ENCODE measurements at regions not wholly inside any gene's neighbourhood (a gene's known extent, or its start where the extent isn't known, plus 50 kb on each side); places are given as distances from the start of the nearest gene placed in this dataset.

DNA sequence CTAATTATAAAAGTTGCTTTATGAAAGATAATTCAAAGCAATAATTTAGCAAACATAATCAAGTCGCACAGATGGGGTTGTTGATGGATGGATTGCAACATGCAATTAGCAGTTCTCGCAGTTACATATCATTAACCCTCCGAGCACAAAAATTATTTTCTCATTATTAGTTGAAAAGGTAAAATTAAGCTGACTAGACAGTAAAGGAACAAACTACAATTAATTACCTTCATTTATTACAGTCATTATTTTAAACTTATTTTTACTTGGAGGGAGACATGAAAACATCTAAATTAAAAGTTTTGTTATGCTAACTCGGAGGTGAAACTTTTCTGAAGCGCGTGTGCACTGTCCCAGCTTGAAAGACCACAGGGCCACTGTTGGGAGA lies 146.9 kb downstream of the PHETA1 start:
- DNase-seq (ENCODE audit: low read depth in 2 of 2), result no peak

GRCh38 chr12:111221062-111222026 lies 147.6 kb downstream of the PHETA1 start:
- no peak for DNase-seq (ENCODE audit: low read depth in 2 of 2)

DNA sequence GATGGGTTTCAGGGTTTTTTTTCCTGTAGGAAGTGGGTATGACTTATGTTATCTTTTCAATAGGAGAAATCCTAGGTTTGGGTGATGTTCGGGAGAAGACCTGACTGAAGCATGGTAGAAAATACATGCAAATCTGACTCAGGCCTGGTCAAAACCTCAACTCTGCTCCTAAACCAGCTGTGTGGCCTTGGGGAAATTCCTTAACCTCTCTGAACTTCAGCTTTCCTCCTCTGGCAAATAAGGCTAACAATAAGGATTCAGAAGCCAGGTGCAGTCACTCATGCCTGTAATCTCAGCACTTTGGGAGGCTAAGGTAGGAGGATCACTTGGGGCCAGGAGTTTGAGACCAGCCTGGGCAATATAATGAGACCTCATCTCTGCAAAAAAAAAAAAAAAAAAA lies 148.5 kb downstream of the PHETA1 start:
- DNase-seq (ENCODE audit: low read depth in 2 of 2), result no peak

DNA sequence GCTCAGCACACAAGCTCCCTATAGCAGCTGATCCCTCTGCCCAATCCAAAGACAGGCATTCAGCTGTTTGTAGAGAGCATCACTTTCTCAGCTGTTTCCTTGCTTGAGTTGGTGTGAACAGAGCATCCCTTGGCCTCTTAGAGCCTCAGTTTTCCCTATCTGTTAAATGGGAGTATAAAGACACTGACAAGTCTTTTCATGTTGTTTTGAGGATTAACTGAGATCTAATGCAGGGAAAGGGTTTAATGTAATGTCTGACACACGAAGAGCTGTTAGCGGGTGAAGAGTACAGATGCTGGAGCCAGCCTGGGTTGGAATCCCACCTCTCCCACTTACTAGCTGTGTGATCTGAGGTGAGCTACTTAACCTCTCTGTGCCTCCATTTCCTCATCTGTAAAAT lies 149.5 kb downstream of the PHETA1 start:
- DNase-seq (ENCODE audit: low read depth in 2 of 2), result no peak

DNA sequence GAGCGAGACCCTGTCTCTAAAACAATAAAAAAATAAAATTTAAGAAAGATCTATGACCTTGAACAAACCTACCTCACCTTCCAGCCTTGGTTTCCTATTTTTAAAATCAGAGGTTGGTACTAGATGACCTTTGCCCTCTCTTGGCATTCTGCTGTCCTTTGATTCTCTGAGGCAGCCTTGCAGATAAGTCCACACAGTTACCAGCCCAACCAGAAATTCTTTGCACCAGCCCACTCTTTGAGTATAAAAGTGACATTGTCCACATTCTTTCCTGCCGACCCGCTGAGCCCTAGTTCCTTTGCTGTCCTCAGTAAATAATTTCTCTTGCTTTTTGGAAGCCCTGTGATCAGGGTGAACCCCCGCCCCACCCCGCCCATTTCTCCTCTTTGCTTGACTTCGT lies 150.4 kb downstream of the PHETA1 start:
- no peak for DNase-seq (ENCODE audit: low read depth in 2 of 2)

DNA sequence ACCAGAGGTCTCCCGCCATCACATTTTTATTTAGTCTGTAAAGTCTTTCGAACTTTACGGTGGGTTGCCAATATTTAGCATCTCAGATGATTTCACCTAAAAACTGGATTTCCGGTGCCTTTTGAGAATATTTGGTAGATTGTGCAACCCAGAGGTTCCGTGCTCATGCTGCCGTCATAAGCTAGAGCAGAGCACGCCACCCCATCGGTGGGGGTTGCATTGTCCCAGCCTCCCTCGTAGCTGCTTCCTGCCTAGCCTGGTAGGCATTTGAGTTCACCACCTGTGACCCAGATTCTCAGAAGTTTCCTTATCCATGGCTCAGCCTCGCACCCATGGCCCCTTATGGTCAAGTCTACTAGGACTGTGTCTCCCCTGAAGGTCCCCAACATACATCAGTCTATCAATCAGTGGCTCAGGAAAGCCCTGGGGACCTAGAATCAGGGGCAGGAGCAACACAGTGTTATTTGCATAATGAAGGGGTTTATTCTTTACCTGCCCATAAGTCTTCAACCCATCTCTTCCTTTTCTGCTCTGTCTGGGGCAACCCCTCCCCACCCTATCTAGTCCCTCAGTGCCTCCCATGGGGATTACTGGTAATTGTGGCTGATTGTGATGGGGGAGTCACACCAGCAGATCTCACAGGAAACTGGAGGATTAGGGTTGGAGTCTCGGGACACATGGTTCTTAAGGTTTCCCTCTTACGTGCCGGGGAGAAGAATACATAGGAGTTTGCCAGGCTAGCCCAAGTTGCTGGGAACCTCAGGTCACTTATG lies 152.3 kb downstream of the PHETA1 start:
- no peak for DNase-seq (ENCODE audit: low read depth in 2 of 2)

- DNase-seq (ENCODE audit: low read depth in 2 of 2), result no peak
Measured at GRCh38 chr12:111215881-111216280, 153.0 kb downstream of the PHETA1 start.

- no peak for DNase-seq (ENCODE audit: low read depth in 2 of 2)
Measured at GRCh38 chr12:111214401-111214800, 154.5 kb downstream of the PHETA1 start.

DNA sequence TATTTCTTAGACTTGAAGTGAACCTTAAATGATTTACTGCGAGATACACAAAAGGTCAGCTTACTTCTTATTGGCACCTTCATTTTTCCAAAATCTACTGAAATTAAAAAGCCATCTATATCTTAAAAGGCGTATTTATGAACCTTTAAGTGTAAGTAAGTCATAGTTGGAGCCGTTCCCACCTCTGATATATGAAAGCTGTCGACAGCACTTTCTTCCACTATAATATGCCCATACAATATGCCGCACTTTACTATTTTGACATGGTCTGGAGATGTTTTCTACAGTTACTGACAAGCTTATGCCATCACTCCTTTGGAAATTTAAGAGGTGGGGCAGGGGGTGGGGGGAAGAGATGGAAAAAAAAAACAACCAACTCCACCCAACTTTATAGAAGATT lies 155.3 kb downstream of the PHETA1 start:
- no peak for DNase-seq (ENCODE audit: low read depth in 2 of 2)

DNA sequence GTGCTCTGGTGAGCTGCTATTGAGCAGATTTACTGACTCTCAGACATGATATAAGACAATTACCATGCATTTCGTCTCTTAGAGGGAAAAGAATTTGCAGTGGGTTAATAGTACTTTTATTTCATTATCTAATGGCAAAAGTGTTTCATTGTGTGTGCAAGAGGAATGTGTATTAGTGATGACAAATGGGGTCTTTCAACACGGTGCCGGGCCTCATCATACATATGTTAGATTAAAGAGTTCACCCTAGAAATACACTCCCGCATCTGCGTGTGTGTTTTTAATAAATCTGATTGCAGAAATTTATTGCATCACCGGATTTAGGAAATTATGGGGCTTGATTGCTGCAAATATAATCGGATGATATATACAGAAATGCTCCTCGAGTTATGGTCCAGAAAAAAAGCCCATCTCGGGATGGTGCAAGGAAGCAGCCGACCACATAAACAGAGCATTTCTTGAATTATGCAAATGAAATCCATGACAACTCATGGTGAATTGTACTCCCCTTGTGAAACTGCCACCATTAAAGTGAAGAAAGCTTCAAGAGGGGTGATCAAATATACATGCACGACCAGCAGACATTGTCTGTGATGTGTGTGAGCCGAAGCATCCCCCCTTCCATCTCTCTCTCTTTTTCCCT lies 156.0 kb downstream of the PHETA1 start:
- DNase-seq (ENCODE audit: low read depth in 2 of 2), result no peak

- no peak for DNase-seq (ENCODE audit: low read depth in 2 of 2)
Measured at GRCh38 chr12:111211910-111212757, 156.8 kb downstream of the PHETA1 start.

- DNase-seq (ENCODE audit: low read depth in 2 of 2), result no peak
Measured at GRCh38 chr12:111209811-111210210, 159.1 kb downstream of the PHETA1 start.

- DNase-seq (ENCODE audit: low read depth in 2 of 2), result no peak
Measured at GRCh38 chr12:111207761-111208160, 161.1 kb downstream of the PHETA1 start.

DNA sequence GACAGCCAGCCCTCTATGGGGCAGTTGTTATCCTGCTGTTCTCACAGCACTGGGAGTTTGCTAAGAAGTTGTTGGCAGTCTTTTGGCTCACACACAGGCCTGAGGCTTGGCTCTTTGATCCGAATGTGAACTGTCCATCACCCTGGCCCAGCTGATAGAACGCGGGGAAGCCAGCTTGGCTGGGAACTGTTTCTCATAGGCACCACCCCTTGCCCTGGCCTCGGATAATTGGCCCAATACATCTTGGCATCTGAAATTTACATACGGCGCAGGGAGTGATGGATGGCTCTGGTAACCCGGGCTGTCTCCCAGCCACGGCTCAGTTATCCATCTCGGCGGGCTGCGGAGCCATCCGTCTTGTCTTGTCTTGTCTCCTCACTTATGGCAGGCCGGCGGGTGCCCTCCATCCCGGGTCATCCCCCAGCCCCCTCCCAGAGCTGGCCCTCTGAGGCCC lies 164.1 kb downstream of the PHETA1 start:
- DNase-seq (ENCODE audit: low read depth in 2 of 2), result no peak

DNA sequence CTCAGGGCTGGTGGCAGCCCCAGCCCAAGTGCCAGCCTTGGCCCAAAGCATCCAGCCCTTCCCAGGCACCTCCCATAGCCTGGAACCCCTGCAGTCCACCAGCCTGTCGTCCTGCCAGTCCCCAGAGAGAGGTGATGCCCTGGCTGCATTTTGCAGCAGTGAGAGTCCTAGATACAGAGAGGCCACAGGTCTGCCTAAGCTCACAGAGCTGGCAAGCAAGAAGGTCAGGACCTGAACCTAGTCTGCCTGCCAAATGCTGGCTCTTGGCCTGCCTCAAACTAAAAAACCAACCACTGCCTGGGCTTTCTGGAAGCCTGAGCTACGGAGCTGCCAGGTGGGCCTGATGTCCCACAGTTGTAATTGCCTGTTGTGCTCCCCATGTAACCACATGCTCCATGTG lies 164.9 kb downstream of the PHETA1 start:
- DNase-seq (ENCODE audit: low read depth in 2 of 2), result no peak

DNA sequence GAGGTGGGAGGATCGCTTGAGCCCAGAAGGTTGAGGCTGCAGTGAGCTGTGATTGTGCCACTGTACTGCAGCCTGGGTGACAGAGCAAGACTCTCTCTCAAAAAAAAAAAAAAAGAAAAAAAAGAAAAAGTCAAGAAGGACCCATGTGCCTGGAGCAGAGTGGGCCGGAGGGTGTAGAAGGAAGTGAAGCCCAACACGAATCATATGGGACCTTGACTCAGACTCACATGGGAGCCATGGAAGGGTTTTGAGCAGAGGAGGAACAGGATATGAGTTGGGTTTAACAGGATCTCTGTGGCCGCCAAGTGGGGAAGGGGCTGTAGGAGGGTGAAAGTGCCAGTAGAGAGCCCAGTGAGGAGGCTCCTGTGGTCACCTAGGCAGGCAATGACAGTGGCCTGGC lies 165.4 kb downstream of the PHETA1 start:
- no peak for DNase-seq (ENCODE audit: low read depth in 2 of 2)

DNA sequence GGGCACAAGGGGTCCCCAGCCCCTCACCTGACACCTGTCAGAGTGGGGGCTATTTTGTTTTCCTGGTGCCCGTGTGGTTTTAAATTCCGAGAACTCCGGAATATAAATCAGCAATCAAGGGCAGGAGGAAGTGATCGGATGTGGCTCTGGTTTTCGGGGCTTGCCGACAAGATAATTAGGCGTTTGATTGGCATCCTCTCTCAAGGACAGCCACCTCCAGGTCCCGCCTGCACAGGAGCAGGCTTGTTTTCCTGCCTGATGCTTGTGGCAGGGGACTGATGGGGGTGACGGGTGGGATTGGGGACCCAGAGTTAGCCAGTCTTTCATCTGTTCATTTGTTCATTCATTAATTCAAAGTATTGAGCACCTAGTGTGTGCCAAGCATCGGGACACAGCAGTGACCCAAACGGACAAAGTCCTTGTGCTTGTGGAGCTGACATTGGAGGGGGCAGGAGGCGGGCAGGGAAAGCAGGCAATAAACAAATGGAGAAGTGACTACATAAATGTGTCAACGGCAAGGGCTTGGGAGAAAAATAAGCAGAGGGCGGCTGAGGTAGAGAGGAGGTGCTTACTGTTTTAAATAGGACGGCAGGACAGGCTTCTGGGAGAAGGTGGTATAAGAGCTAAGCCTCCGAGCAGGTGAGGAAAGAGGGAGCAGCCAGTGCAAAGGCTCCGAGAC lies 166.5 kb downstream of the PHETA1 start:
- no peak for DNase-seq (ENCODE audit: low read depth in 2 of 2)

DNA sequence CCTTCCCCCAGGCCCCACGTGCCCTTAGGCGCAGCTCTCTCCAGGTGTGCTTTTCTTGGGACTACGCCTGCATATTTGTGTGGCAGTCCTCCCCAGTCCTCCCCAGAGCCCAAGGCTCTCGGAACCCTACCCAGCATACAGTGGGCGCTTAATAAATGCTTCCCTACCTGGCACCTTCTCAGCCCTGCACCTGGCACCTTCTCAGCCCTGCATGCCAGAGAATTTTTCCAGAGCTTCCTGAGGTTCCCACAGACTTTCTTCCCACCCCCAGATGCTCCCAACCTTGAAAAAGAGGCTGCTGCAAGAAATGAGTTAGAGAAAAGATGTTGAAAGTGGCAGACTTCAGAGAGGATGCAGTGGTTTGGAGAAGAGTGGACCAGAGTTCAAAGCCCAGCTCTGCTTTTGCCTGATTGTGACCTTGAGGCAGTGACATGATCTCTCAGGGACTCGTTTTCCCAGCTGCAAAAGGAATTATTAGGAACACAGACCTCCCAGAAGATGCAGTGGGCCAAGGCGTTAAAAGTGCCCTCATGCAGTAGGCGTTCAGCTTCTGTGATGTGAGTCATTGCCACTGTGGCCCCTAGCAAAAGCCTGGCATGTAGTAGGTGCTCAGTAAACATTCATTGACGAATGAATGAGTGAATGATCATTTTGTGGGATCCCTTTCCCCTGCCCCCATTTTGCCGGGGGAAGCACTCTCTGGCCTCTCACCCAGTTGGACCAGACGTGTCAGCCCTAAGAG lies 167.2 kb downstream of the PHETA1 start:
- DNase-seq (ENCODE audit: low read depth in 2 of 2), result no peak

- no peak for DNase-seq (ENCODE audit: low read depth in 2 of 2)
Measured at GRCh38 chr12:111201036-111201435, 167.9 kb downstream of the PHETA1 start.

GRCh38 chr12:111197376-111197944 lies 171.4 kb downstream of the PHETA1 start:
- no peak for DNase-seq (ENCODE audit: low read depth in 2 of 2)
